GM21367 (cell line): ENCODE measurements at regions not wholly inside any gene's neighbourhood (a gene's known extent, or its start where the extent isn't known, plus 50 kb on each side); places are given as distances from the start of the nearest gene placed in this dataset.
"Not testable (repeated sequence)": the region's sequence is repeated elsewhere in the genome, so short reads cannot be mapped to it uniquely, and the experiment has no call there.

Experiments used
- ATAC-seq: cut with Tn5 transposase; IDR thresholded peaks from one replicate; pipeline ENCODE4 v1.9.1; 2021; ENCODE audit not compliant: unreplicated experiment

DNA sequence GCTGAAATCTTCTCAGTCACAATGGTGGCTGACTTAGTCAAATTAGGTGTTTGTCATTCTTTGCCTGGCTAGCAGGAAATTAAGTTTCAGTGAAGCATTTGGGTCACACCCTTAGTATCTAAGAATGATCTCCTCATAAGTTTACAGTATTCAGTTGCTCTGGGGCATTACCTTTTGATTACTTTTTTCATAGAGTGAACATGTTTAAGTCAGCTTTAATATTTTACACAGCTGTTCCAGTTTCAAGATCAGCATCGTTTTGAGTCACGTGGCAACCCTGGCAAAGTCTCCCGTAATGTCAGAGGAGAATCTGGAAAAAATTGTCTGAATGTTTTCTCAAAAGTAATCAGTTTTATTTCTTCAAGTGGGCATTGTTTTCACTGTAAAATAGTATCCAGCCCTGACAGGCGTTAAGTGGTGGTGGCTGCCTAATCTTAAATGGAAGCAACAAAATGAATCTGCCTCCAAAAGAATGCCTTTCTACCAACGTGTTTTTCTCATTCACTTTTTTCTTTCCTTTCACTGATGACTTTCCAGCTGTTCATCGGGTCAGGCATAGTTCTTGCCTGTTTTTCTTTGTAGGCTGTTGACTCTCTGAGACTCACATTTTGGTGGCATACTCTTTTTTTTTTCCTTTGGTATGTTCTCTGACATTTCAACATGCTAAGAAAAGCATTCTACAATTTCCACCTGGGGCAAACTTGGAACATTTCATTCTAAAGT lies 319.6 kb upstream of the TCF4 start:
- ATAC-seq: no peak

DNA sequence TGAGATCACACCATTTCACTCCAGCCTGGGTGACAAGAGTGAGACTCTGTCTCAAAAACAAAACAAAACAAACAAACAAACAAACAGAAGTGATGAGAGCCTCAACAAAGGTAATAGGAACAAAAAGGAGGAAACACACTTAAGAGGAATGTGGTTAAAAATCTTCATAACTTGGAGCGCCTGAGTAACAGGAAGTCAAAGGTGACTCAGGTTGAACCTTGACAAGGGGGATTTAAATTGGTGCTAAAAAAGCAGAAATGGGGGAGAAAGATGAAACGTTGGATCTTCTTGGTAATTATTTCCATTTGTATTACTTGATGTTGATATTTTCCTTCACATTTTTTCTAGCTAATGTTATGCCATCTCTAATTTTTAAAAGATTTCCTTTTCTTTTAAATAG lies 318.5 kb upstream of the TCF4 start:
- ATAC-seq: no peak

GRCh38 chr18:55903911-55904310 lies 315.9 kb upstream of the TCF4 start:
- ATAC-seq: no peak

GRCh38 chr18:55900380-55900779 lies 312.4 kb upstream of the TCF4 start:
- no peak for ATAC-seq

DNA sequence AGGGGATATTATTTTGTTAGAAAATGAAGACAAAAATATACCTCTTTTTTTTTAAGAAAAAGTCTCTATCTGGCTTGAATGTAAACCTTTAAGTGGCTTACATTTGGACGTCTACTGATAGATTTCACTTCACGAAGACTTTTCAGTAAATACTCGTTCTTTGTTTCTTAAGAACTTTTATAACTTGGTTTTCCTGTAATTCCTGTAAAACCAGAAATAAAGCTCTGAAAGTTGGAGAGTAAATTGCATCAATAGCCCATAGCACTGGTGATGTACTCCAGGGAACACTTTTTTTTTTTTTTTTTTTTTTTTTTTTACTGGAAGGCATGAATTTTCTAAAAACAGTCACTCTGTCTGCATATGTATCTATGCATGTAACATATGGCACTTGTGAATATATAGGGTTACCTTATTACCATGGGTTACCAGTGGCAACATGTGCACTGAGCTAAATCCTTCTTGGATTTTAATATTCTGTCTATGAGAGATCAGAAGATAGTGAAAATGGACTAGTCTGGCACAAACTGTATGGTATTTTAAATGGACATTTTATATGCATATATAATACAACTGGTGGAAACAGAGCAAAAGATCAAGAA lies 309.2 kb upstream of the TCF4 start:
- ATAC-seq: no peak

GRCh38 chr18:55893948-55894347 lies 306.0 kb upstream of the TCF4 start:
- ATAC-seq: no peak

DNA sequence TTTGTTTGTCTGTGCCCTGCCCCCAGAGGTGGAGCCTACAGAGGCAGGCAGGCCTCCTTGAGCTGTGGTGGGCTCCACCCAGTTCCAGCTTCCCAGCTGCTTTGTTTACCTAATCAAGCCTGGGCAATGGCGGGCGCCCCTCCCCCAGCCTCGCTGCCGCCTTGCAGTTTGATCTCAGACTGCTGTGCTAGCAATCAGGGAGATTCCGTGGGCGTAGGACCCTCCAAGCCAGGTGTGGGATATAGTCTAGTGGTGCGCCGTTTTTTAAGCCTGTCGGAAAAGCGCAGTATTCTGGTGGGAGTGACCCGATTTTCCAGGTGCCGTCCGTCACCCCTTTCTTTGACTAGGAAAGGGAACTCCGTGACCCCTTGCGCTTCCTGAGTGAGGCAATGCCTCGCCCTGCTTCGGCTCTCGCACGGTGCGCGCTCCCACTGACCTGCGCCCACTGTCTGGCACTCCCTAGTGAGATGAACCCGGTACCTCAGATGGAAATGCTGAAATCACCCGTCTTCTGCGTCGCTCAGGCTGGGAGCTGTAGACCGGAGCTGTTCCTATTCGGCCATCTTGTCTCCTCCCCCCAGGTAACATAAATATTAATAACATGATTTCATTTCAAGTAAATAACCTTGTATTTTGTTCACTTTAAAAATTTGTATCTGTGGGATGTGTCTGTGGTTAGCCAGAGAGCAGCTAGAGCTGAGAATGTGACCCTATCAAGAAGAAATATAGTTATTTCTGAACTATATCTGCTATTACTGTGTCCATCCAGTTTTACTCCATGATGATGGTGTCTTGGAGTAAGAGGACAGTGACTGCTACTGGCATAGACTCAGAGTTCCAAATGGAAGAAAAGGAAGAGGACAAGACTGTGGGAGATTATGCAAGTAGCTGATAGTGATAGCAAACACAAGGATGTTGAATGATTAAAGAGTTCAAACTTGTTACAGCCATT lies 305.1 kb upstream of the TCF4 start:
- not testable (repeated sequence) for ATAC-seq

DNA sequence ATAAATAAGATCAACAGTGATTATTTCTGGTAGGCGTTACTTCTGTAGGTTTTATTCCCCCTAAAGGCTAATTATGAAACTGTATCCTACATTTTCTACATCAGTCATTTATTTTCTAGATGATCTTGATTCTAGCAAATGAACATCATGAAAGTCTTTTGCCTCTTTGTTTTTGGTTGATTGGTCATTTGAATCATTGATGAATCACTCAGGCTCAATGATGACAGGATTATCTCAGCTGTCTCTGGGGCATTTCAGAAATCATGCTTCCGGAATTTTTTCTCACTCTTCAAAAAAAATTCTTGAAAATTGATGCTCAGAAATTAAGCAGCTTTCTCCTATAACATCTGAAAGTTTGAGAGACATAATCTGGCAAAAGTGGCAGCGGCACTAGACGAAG lies 298.9 kb upstream of the TCF4 start:
- no peak for ATAC-seq

DNA sequence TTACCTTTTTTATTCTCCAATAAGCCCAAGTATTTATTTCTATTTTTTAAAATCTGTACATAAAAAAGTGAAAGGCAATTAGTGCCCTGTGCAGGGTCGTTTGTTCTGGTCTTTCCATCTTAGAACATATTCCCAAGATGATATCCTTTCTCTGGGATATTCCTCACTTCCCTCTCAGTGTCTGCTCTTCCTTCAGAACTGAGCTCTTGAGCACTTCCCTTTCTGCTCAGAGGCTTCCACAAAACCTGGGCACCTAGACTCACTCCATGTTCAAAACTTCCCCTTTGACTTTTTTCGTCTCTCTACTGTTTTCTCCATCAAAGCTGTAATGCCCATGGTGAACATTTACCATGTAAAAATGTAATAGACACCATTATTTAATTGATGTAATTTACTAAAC lies 296.5 kb upstream of the TCF4 start:
- ATAC-seq: no peak

- ATAC-seq: no peak
These were observed 292.6 kb upstream of the TCF4 start for GRCh38 chr18:55880617-55881016.

DNA sequence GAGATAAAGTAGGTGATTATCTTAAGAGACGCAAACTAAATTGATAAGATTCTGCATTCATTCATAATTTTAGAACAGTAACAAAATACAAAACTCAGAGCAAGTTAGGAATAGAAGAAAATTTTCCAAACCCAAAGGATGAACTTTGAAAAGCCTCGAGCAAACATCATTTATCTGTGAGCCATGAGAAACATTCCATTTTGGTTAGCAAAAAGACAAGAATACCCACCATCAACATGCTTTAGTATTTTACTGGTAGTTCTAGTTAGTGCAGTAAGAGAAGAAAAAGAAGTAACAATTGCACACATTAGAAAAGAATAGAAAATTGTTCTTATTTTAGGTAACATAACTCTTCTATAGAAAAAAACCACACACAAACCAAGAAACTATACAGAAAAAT lies 291.3 kb upstream of the TCF4 start:
- ATAC-seq: no peak

DNA sequence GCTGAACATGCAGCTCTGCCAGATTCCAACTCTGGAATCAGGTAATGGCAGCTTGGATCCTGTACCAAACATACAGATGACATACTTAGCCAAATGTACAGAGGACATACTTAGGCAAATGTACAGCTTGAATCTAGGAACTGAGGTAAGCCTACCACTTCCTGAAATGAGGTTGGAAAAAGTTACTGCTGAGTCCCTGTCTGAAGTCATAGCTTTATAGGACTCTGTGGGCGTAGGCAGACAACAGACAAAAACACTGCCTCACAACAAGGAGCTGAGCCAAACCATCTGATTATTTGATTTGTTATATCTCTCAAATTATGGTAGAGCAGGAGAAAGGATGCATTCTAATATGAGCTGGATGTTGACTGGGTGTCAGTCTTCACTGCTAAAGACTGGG lies 290.2 kb upstream of the TCF4 start:
- ATAC-seq: no peak

GRCh38 chr18:55877321-55877720 lies 289.3 kb upstream of the TCF4 start:
- ATAC-seq: no peak

GRCh38 chr18:55876254-55876653 lies 288.3 kb upstream of the TCF4 start:
- ATAC-seq: no peak

DNA sequence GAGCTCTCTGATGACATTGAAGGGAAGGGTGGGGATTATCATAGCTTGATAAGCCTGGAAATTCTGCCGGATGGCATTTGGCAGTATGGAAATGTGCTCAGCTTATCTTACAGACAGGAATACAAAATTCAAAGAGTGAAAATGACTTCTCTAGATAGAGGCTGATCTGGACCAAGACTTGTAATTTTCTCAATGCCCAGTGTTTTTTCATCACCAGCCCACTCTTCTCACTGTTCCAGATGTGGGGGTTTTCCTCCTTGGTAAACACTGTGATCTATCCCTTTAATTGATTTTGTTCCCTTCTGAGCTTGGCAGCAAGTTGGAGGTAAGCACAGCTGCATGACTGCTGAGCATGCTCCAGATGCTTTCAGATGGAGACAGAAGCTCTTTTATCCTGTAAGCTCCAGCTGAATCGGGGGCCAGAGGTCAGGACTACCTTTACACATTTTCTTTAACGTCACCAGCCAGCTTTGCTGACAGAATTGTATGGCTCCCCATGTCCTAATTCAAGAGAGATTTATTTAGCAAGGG lies 287.4 kb upstream of the TCF4 start:
- ATAC-seq: no peak

DNA sequence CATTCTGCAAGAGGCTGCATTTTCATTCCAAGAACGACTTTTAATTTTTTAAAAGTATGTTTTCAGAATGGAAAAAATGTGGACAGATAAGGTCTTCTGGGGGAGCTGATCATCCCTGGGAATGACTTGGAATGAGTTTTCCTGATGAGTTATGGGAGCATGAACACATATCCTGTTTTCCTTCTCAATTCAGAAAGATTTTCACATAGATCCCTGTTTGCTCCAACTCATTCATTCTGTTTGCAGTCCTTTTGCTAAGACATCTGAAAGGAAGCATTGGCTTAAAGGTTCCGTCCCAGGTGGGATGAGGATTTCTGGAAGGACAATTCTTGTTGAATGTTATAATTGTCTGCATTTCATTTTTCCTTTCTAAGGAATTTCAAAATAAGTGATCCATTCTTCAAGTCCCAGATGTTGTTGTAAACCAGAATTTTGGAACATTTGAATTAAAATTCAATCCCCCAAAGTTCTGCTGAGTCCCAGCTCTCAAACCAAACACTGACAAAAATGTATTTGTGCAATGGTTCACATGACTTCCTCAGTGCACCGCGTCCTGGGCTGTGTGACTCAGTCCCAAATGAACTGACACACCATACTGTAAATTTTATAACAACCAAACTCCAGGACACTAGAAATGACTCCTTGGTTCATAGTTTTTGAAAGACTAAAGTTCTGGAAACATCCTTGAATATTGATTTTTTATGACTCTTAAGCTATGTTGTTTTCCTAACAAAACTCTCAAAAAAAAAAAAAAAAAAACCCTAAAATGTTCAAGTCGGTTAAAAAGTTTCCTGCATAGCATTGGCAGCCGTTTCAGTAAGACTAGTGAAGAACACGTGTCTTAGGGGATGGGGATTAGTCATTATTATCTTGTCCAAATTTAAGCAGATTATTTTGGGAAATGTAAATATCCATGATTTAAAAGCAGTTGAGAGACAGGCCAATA lies 281.8 kb upstream of the TCF4 start:
- no peak for ATAC-seq

GRCh38 chr18:55868909-55869308 lies 280.9 kb upstream of the TCF4 start:
- ATAC-seq: no peak

DNA sequence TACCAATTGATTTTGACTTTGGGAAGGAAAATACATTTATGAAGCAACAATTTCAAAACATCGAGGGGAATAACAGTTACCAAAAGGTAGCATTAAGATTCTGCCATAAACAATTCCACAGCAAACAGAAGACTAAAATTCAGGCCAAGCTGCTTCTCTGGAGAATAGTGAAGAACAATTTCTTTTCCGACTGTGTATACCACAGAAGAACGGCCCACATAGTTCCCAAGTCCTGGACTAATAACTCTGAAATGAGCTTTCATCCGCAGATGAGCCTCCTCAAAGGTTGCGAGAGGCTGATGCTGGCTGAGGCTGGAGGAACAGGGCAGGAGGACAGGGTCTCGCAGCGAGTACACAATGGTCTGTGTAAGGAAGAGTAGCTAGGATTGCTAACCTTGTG lies 278.9 kb upstream of the TCF4 start:
- no peak for ATAC-seq

DNA sequence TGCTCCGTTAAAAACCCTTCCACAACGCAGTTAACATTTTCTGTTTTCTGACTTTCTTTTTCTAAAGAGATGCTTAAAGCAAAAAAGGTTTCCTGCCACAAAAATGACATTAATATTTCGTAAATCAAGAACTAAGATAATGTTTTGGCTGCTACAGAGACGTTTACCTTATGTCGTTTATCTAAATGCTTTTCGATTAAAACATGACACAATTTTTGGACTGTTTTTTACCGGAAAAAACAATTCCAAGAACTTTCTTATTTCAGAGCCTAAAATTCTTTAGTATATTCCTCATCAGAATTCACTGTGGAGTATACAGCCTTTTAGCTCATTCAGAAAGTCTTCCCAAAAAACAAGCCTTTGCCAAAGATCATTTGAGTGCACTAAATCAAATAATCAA lies 278.0 kb upstream of the TCF4 start:
- no peak for ATAC-seq

DNA sequence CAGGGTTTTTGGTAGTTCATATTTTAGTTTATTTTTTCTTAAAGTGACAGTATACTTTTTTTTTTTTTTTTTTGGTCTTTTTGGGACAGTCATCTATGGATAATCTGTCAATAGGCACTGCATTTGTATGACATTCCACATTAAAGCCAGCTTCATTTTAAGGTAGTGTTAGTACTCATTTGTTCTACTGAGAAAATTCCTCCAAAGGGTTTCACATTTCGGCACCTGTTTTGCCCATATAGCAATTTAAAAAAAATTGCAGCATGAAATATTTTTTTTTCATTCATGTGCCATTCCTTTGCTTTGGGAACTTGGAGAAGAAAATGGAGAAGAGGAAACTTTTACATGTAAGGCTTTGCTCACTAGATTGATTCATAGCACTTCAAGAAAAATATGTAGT lies 276.3 kb upstream of the TCF4 start:
- no peak for ATAC-seq

- ATAC-seq: no peak
These were observed 275.9 kb upstream of the TCF4 start for GRCh38 chr18:55863876-55864275.
